ENCODE measurements at regions not wholly inside any gene's neighbourhood (a gene's known extent, or its start where the extent isn't known, plus 50 kb on each side); places are given as distances from the start of the nearest gene placed in this dataset.
"Not testable (repeated sequence)": the region's sequence is repeated elsewhere in the genome, so short reads cannot be mapped to it uniquely, and the experiment has no call there.

- no peak for TF ChIP-seq JUND (IDR thresholded peaks at IDR 0.05; ENCODE audit: low read depth)
- in situ Hi-C loops (cut with HindIII; ENCODE audit: low pct_unique_long_range_greater_than_20kb, low sequenced_read_pairs): no loop called here
- no peak for DNase-seq (ENCODE audit: low read depth in 1 of 2, low spot score in 1 of 2)
These were observed 1082.6 kb upstream of the CELF4 start for GRCh38 chr18:38648179-38648578.

DNA sequence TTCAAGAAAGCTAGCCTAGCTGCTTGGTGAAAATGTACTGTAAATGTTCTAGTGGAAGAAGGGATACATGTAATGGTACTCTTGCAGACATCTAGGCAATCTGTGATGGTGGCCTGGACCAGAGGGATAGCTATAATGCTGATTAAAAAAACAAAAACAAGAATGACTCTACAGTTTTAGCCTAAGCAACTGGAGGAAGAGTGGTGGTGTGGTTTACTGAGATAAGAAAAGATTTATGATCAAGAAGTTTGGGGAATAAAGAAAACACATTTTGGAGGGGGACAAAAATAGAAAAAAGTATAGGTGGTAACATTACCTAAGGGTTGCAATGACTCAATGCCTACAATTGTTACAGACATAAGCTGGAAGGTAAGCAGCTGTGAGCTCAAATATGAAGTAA, 1080.7 kb upstream of the CELF4 start:
- no peak for DNase-seq (ENCODE audit: low read depth in 1 of 2, low spot score in 1 of 2)
- TF ChIP-seq JUND (IDR thresholded peaks at IDR 0.05; ENCODE audit: low read depth): no peak
- in situ Hi-C loops (cut with HindIII; ENCODE audit: low pct_unique_long_range_greater_than_20kb, low sequenced_read_pairs): no loop called here

GRCh38 chr18:38644875-38645641, 1079.5 kb upstream of the CELF4 start:
- TF ChIP-seq JUND (IDR thresholded peaks at IDR 0.05; ENCODE audit: low read depth): no peak
- in situ Hi-C loops (cut with HindIII; ENCODE audit: low pct_unique_long_range_greater_than_20kb, low sequenced_read_pairs): no loop called here
- no peak for DNase-seq (ENCODE audit: low read depth in 1 of 2, low spot score in 1 of 2)

- no peak for DNase-seq (ENCODE audit: low read depth in 1 of 2, low spot score in 1 of 2)
- in situ Hi-C loops (cut with HindIII; ENCODE audit: low pct_unique_long_range_greater_than_20kb, low sequenced_read_pairs): no loop called here
- TF ChIP-seq JUND (IDR thresholded peaks at IDR 0.05; ENCODE audit: low read depth): no peak
These were observed 1077.1 kb upstream of the CELF4 start for GRCh38 chr18:38642711-38643110.

DNA sequence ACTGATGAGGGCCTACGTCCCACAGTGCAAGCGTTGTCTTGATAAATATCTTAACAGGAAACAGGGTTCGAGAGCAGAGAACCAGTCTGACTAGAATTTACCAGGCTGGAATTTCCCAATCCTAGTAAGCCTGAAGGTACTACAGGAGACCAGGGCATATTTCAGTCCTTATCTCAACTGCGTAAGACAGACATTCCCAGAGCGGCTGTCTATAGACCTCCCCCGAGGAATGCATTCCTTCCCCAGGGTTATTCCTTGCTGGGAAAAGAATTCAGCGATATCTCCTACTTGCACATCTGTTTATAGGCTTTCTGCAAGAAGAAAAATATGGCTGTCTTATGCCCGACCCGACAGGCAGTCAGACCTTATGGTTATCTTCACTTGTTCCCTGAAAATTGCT, 1074.1 kb upstream of the CELF4 start:
- DNase-seq (ENCODE audit: low read depth in 1 of 2, low spot score in 1 of 2): peak in 1 of 2 experiments; percentile 1
- in situ Hi-C loops (cut with HindIII; ENCODE audit: low pct_unique_long_range_greater_than_20kb, low sequenced_read_pairs): not testable (repeated sequence)

DNA sequence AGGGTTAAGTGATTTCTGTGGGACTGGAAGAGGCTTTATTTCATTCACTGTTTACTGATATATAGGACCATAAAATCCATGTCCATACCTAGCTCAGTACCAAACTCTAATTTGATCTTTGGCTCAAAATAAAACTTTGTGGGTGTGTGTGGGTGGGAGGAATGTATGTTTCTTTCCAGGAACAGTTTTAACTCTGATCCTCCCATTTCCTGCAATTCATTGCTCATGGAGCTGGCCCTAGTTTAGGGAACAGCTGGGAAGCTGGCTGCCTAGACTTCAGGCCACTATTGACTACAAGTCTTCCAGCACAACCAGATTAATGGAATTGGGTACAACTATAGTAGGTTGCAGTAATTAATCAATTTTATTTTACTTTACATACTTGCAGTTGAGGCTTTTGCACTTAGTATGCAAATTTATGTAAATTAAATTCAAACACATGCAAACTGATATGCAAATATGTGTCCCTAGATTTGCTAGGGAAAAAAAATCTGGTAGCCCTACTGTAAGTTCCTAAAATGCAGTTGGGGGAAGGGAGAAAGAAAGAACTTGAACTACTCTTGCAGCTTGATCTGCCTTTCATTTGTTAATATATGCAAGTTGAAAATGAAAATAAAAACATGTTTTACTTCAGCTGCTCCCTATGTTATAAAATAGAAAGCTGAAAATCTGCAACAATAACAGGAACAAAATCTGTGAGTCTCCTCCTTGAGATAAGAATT, 1070.3 kb upstream of the CELF4 start:
- no peak for TF ChIP-seq JUND (IDR thresholded peaks at IDR 0.05; ENCODE audit: low read depth)
- in situ Hi-C loops (cut with HindIII; ENCODE audit: low pct_unique_long_range_greater_than_20kb, low sequenced_read_pairs): no loop called here
- no peak for DNase-seq (ENCODE audit: low read depth in 1 of 2, low spot score in 1 of 2)

GRCh38 chr18:38634117-38634516, 1068.5 kb upstream of the CELF4 start:
- in situ Hi-C loops (cut with HindIII; ENCODE audit: low pct_unique_long_range_greater_than_20kb, low sequenced_read_pairs): no loop called here
- TF ChIP-seq JUND (IDR thresholded peaks at IDR 0.05; ENCODE audit: low read depth): no peak
- DNase-seq (ENCODE audit: low read depth in 1 of 2, low spot score in 1 of 2): no peak

GRCh38 chr18:38633333-38633732, 1067.7 kb upstream of the CELF4 start:
- TF ChIP-seq JUND (IDR thresholded peaks at IDR 0.05; ENCODE audit: low read depth): no peak
- no peak for DNase-seq (ENCODE audit: low read depth in 1 of 2, low spot score in 1 of 2)
- in situ Hi-C loops (cut with HindIII; ENCODE audit: low pct_unique_long_range_greater_than_20kb, low sequenced_read_pairs): no loop called here

- in situ Hi-C loops (cut with HindIII; ENCODE audit: low pct_unique_long_range_greater_than_20kb, low sequenced_read_pairs): no loop called here
- no peak for DNase-seq (ENCODE audit: low read depth in 1 of 2, low spot score in 1 of 2)
- TF ChIP-seq JUND (IDR thresholded peaks at IDR 0.05; ENCODE audit: low read depth): no peak
These were observed 1053.5 kb upstream of the CELF4 start for GRCh38 chr18:38619129-38619528.

GRCh38 chr18:38616306-38616705, 1050.7 kb upstream of the CELF4 start:
- TF ChIP-seq JUND (IDR thresholded peaks at IDR 0.05; ENCODE audit: low read depth): no peak
- DNase-seq (ENCODE audit: low read depth in 1 of 2, low spot score in 1 of 2): no peak
- in situ Hi-C loops (cut with HindIII; ENCODE audit: low pct_unique_long_range_greater_than_20kb, low sequenced_read_pairs): no loop called here

DNA sequence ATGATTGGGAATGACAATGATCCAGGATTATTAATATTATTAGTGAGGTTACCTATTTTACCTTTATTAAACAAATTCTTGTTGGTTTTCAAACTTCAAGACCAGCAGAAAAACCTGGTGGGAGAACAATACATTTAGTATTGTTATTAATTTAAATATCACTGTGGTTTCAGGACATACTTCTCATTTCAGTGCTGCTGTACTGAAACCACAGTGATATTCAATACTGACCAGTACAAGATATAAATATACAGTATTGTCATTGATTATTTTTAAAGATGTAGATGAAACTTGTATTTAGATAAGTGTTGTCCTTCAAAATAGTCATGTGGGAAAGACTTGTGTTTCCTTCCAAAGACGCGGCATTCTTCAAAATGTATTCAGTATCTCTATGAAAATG, 1047.3 kb upstream of the CELF4 start:
- in situ Hi-C loops (cut with HindIII; ENCODE audit: low pct_unique_long_range_greater_than_20kb, low sequenced_read_pairs): no loop called here
- DNase-seq (ENCODE audit: low read depth in 1 of 2, low spot score in 1 of 2): no peak
- no peak for TF ChIP-seq JUND (IDR thresholded peaks at IDR 0.05; ENCODE audit: low read depth)

GRCh38 chr18:38611036-38611964, 1045.7 kb upstream of the CELF4 start:
- no peak for DNase-seq (ENCODE audit: low read depth in 1 of 2, low spot score in 1 of 2)
- in situ Hi-C loops (cut with HindIII; ENCODE audit: low pct_unique_long_range_greater_than_20kb, low sequenced_read_pairs): no loop called here
- no peak for TF ChIP-seq JUND (IDR thresholded peaks at IDR 0.05; ENCODE audit: low read depth)

- no peak for DNase-seq (ENCODE audit: low read depth in 1 of 2, low spot score in 1 of 2)
- in situ Hi-C loops (cut with HindIII; ENCODE audit: low pct_unique_long_range_greater_than_20kb, low sequenced_read_pairs): no loop called here
- TF ChIP-seq JUND (IDR thresholded peaks at IDR 0.05; ENCODE audit: low read depth): no peak
These were observed 1041.2 kb upstream of the CELF4 start for GRCh38 chr18:38606841-38607240.

All from T47D (cell line).